SK-N-SH (cell line): ENCODE measurements at regions not wholly inside any gene's neighbourhood (a gene's known extent, or its start where the extent isn't known, plus 50 kb on each side); places are given as distances from the start of the nearest gene placed in this dataset.

Experiments
- EZH2phosphoT487 ChIP-seq: fragments of 200-600 bp; sonication (generic); IDR thresholded peaks from 2 replicates; pipeline ENCODE4 v1.6.1; 2017; ENCODE audit warnings: low read depth, mixed run types, mild to moderate bottlenecking, antibody characterized with exemption, moderate library complexity, borderline replicate concordance
- NFIC ChIP-seq: IDR thresholded peaks from 2 replicates; pipeline ENCODE4 v1.4.0; 2012; ENCODE audit warnings: borderline replicate concordance

DNA sequence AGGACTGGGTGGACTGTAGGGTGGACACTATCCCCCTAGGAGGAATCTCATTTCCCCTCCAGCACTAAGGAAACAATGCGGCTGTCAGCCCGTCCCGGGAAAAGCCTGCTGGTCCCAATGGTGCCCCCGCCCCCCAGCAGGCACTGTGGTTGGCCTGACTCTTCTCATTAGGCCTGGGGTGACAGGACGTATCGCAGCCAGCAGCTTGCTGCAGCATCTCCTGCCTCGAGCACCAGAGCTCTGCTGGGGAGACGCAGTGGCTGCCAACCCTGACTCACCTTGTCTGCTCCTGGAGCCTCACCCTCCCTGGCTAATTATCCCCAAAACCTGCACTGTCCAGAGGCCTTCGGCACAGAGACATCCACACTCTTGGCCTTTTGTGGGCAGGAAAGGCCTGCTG, 115.1 kb upstream of the GJB5 start:
- no peak for TF ChIP-seq EZH2phosphoT487
- TF ChIP-seq NFIC = no peak
